Superior temporal gyrus (tissue), 1 donor: ENCODE measurements at regions not wholly inside any gene's neighbourhood (a gene's known extent, or its start where the extent isn't known, plus 50 kb on each side); places are given as distances from the start of the nearest gene placed in this dataset.
"Not testable (repeated sequence)": the region's sequence is repeated elsewhere in the genome, so short reads cannot be mapped to it uniquely, and the experiment has no call there.

ENCODE experiments used
- DNase-seq: peaks from one replicate; pipeline ENCODE4 v3.0.0-alpha.2; 2016; ENCODE audit errors: extremely low spot score

GRCh38 chr9:120338340-120338739 is 241.6 kb downstream of the CDK5RAP2 start:
- DNase-seq = no peak

GRCh38 chr9:120337131-120337530 is 242.8 kb downstream of the CDK5RAP2 start:
- DNase-seq = no peak

- no peak for DNase-seq
These were observed 243.2 kb downstream of the CDK5RAP2 start for GRCh38 chr9:120336753-120337090.

GRCh38 chr9:120336021-120336752 is 243.8 kb downstream of the CDK5RAP2 start:
- DNase-seq = no peak

GRCh38 chr9:120331913-120332312 is 248.1 kb downstream of the CDK5RAP2 start:
- no peak for DNase-seq

- DNase-seq = no peak
These were observed 249.9 kb downstream of the CDK5RAP2 start for GRCh38 chr9:120330031-120330430.

- DNase-seq = no peak
These were observed 252.6 kb downstream of the CDK5RAP2 start for GRCh38 chr9:120327322-120327721.

GRCh38 chr9:120326049-120326693 is 253.8 kb downstream of the CDK5RAP2 start:
- DNase-seq = no peak

GRCh38 chr9:120324996-120325642 is 254.8 kb downstream of the CDK5RAP2 start:
- DNase-seq = no peak

- DNase-seq = no peak
These were observed 255.5 kb downstream of the CDK5RAP2 start for GRCh38 chr9:120324461-120324860.

- no peak for DNase-seq
These were observed 256.8 kb downstream of the CDK5RAP2 start for GRCh38 chr9:120323125-120323524.

GRCh38 chr9:120319452-120319851 is 260.5 kb downstream of the CDK5RAP2 start:
- DNase-seq = no peak

- no peak for DNase-seq
These were observed 264.8 kb downstream of the CDK5RAP2 start for GRCh38 chr9:120315154-120315553.

GRCh38 chr9:120312031-120312430 is 267.9 kb downstream of the CDK5RAP2 start:
- no peak for DNase-seq

- no peak for DNase-seq
These were observed 269.9 kb downstream of the CDK5RAP2 start for GRCh38 chr9:120310035-120310434.

- DNase-seq = no peak
These were observed 271.5 kb downstream of the CDK5RAP2 start for GRCh38 chr9:120308495-120308894.

- DNase-seq = no peak
These were observed 272.4 kb downstream of the CDK5RAP2 start for GRCh38 chr9:120307599-120307998.

- no peak for DNase-seq
These were observed 273.4 kb downstream of the CDK5RAP2 start for GRCh38 chr9:120306561-120306960.

GRCh38 chr9:120306088-120306487 is 273.9 kb downstream of the CDK5RAP2 start:
- DNase-seq = no peak

GRCh38 chr9:120304896-120305295 is 275.1 kb downstream of the CDK5RAP2 start:
- DNase-seq = not testable (repeated sequence)

- DNase-seq = no peak
These were observed 276.4 kb downstream of the CDK5RAP2 start for GRCh38 chr9:120303519-120303918.

- DNase-seq = no peak
These were observed 280.2 kb downstream of the CDK5RAP2 start for GRCh38 chr9:120299785-120300184.

GRCh38 chr9:120294003-120294402 is 286.0 kb downstream of the CDK5RAP2 start:
- DNase-seq = no peak
